ENCODE measurements at regions not wholly inside any gene's neighbourhood (a gene's known extent, or its start where the extent isn't known, plus 50 kb on each side); places are given as distances from the start of the nearest gene placed in this dataset.

- Histone ChIP-seq H3K27me3 (replicated peaks in 1 of 4; ENCODE audit: control insufficient read depth in 3 of 4, extremely low read depth in 1 of 4, insufficient read depth in 3 of 4, low read length in 3 of 4) (no peaks in the 10 kb centered on the region), H2BK12ac (ENCODE audit: low read depth, low read length) (no peak overlapping the region), H2BK120ac (replicated peaks; ENCODE audit: low read depth, low read length) (no peak overlapping the region), H3K79me1 (ENCODE audit: low read depth, low read length) (no peaks in the 10 kb centered on the region), H3K9ac (replicated peaks in 1 of 4; ENCODE audit: extremely low read depth in 1 of 4, low read depth in 3 of 4, low read length in 3 of 4) (no peak overlapping the region), H2BK20ac (ENCODE audit: low read length) (no peak overlapping the region), H3K4me3 (ENCODE audit: extremely low read depth in 1 of 4, insufficient read depth in 2 of 4, low read depth in 3 of 4, low read length in 4 of 4) (no peak overlapping the region), H2AFZ (ENCODE audit: low read length) (no peak overlapping the region), H3K56ac (replicated peaks; ENCODE audit: insufficient read length, low read depth, low read length) (no peak overlapping the region), H3K9me3 (ENCODE audit: insufficient read depth in 2 of 2, low read depth in 1 of 2, low read length in 1 of 2) (peaks cover 0 to 3% of the 10 kb centered on the region in 2 experiments; a peak in 2 of 4 replicates), H2AK5ac (ENCODE audit: low read depth, low read length) (no peak overlapping the region), H3K27ac (ENCODE audit: low read depth, low read length) (no peak overlapping the region), H3K23ac (ENCODE audit: insufficient read length) (no peak overlapping the region), H3K14ac (ENCODE audit: insufficient read length) (no peak overlapping the region), H4K5ac (ENCODE audit: insufficient read length, low read depth, low read length) (no peak overlapping the region), H4K91ac (replicated peaks; ENCODE audit: insufficient read length, low read length) (no peak overlapping the region), H2BK15ac (ENCODE audit: low read length) (no peak overlapping the region), H3K4ac (replicated peaks; ENCODE audit: insufficient read length, low read depth, low read length) (no peak overlapping the region), H3K4me2 (ENCODE audit: insufficient read depth in 1 of 2, low read depth in 2 of 2, low read length in 2 of 2) (no peak overlapping the region), H4K8ac (ENCODE audit: extremely low read depth, insufficient read depth, low read length) (no peak overlapping the region), H3K4me1 (replicated peaks in 1 of 4; ENCODE audit: control insufficient read depth in 3 of 4, insufficient read depth in 4 of 4, low read length in 3 of 4) (no peaks in the 10 kb centered on the region), H2BK5ac (ENCODE audit: low read depth, low read length) (no peak overlapping the region), H3K23me2 (ENCODE audit: low read depth, low read length) (no peaks in the 10 kb centered on the region), H3K36me3 (ENCODE audit: control insufficient read depth in 2 of 4, insufficient read depth in 4 of 4, low read length in 3 of 4) (no peaks in the 10 kb centered on the region; a peak in 1 of 8 replicates), H3K18ac (ENCODE audit: extremely low read depth, low read length) (no peak overlapping the region), H3K79me2 (ENCODE audit: control insufficient read depth in 1 of 2, insufficient read depth in 2 of 2, low read length in 2 of 2) (no peaks in the 10 kb centered on the region), H4K20me1 (replicated peaks in 1 of 2; ENCODE audit: control insufficient read depth in 1 of 2, insufficient read depth in 2 of 2, low read length in 2 of 2) (no peaks in the 10 kb centered on the region)
- no peak for DNase-seq (ENCODE audit: low read depth in 1 of 2, low spot score in 2 of 2)
- WGBS, 2 experiments (ENCODE audit: extremely low coverage in 1 of 2, insufficient coverage in 1 of 2, insufficient read length in 1 of 2, insufficient replicate concordance in 2 of 2, low coverage in 1 of 2, low lambda C conversion rate in 2 of 2, missing lambda C conversion rate in 1 of 2): 95% methylated on average over 47 of the region's 49 CpGs; no CpG with 5 or more reads in 1 of the 2 experiments
- TF ChIP-seq ASH2L (IDR thresholded peaks at IDR 0.05; ENCODE audit: low read length) (no peak), RNF2 (IDR thresholded peaks at IDR 0.05; ENCODE audit: borderline replicate concordance, low read depth, low read length, missing control alignments, poor library complexity, severe bottlenecking) (no peak)
- CTCF ChIA-PET (ENCODE audit: partially characterized antibody): no interaction called here
- POLR2A ChIA-PET (ENCODE audit: partially characterized antibody): no interaction called here
- no peak for FAIRE-seq
Measured at GRCh38 chr15:94855409-94856266, 624.3 kb downstream of the MCTP2 start.

All from H1 (cell line).